OCI-LY7 (cell line): ENCODE measurements at regions not wholly inside any gene's neighbourhood (a gene's known extent, or its start where the extent isn't known, plus 50 kb on each side); places are given as distances from the start of the nearest gene placed in this dataset.

ENCODE experiments used
- EZH2phosphoT487 ChIP-seq: fragments of 200-600 bp; sonication (generic); IDR thresholded peaks from 2 replicates; pipeline ENCODE4 v1.6.1; 2018; ENCODE audit warnings: low read depth, borderline replicate concordance, mild to moderate bottlenecking, mixed run types, antibody characterized with exemption, low read length, moderate library complexity, mixed read lengths
- TF ChIP-seq, protein P1 (sequence below): fragments of 200-600 bp; sonication (generic); conservative IDR thresholded peaks from 2 replicates; pipeline ENCODE4 v1.5.1; 2014; ENCODE audit warnings: mild to moderate bottlenecking, antibody characterized with exemption, low read length, moderate library complexity, mixed read lengths

DNA sequence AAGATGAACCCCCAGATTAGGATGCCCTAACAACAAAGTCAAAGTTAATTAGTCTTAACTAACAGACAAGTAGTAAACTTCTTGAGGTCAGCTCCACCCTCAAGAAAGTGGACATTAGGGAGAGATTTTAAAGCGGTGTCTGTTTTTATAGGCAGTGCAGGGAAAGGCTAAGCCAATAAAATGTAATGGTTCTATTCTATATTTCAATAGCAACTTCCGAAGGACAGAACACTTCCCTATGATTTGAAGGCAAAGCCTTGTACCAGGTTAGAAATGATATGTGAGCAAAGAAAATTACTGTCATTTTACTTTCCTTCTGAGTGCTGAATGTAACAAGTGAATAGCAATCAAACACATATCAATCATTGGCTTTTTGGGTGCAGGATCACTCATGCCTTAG is 455.2 kb downstream of the ISL1 start:
- TF ChIP-seq, protein P1, sequence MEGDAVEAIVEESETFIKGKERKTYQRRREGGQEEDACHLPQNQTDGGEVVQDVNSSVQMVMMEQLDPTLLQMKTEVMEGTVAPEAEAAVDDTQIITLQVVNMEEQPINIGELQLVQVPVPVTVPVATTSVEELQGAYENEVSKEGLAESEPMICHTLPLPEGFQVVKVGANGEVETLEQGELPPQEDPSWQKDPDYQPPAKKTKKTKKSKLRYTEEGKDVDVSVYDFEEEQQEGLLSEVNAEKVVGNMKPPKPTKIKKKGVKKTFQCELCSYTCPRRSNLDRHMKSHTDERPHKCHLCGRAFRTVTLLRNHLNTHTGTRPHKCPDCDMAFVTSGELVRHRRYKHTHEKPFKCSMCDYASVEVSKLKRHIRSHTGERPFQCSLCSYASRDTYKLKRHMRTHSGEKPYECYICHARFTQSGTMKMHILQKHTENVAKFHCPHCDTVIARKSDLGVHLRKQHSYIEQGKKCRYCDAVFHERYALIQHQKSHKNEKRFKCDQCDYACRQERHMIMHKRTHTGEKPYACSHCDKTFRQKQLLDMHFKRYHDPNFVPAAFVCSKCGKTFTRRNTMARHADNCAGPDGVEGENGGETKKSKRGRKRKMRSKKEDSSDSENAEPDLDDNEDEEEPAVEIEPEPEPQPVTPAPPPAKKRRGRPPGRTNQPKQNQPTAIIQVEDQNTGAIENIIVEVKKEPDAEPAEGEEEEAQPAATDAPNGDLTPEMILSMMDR: no peak
- TF ChIP-seq EZH2phosphoT487: no peak
